ENCODE measurements at regions not wholly inside any gene's neighbourhood (a gene's known extent, or its start where the extent isn't known, plus 50 kb on each side); places are given as distances from the start of the nearest gene placed in this dataset.

GRCh38 chr11:131138731-131139130, 222.5 kb upstream of the SNX19 start:
- H3K79me2 ChIP-seq (ENCODE audit: insufficient read depth, low read depth) = no peaks in the 10 kb centered on the region
- no peaks in the 10 kb centered on the region for H3K36me3 ChIP-seq (ENCODE audit: insufficient read depth)
- H2AFZ ChIP-seq (ENCODE audit: low read depth) = no peak overlapping the region
- H3K4me1 ChIP-seq (ENCODE audit: low read depth, poor library complexity, severe bottlenecking) = no peaks in the 10 kb centered on the region
- H3K27me3 ChIP-seq (ENCODE audit: insufficient read depth, low read depth) = no peaks in the 10 kb centered on the region
- H3K27ac ChIP-seq = no peak overlapping the region
- H3K4me3 ChIP-seq (IDR thresholded peaks at IDR 0.05; ENCODE audit: insufficient read depth, low read depth, low read length) = no peak overlapping the region
- H3K4me2 ChIP-seq = no peak overlapping the region
- no peak overlapping the region for H3K9ac ChIP-seq
- TF ChIP-seq CTCF (conservative IDR thresholded peaks at IDR 0.05; ENCODE audit: low read depth, low read length) = no peak
- no peaks in the 10 kb centered on the region for H4K20me1 ChIP-seq (ENCODE audit: insufficient read depth)

- H3K27ac ChIP-seq = no peak overlapping the region
- no peak for TF ChIP-seq CTCF (conservative IDR thresholded peaks at IDR 0.05; ENCODE audit: low read depth, low read length)
- H3K36me3 ChIP-seq (ENCODE audit: insufficient read depth) = no peaks in the 10 kb centered on the region
- H4K20me1 ChIP-seq (ENCODE audit: insufficient read depth) = no peaks in the 10 kb centered on the region
- no peak overlapping the region for H3K4me2 ChIP-seq
- H3K4me1 ChIP-seq (ENCODE audit: low read depth, poor library complexity, severe bottlenecking) = no peaks in the 10 kb centered on the region
- H3K27me3 ChIP-seq (ENCODE audit: insufficient read depth, low read depth) = no peaks in the 10 kb centered on the region
- no peak overlapping the region for H2AFZ ChIP-seq (ENCODE audit: low read depth)
- no peak overlapping the region for H3K9ac ChIP-seq
- no peaks in the 10 kb centered on the region for H3K79me2 ChIP-seq (ENCODE audit: insufficient read depth, low read depth)
- H3K4me3 ChIP-seq (IDR thresholded peaks at IDR 0.05; ENCODE audit: insufficient read depth, low read depth, low read length) = no peak overlapping the region
Measured at GRCh38 chr11:131145791-131146190, 224.6 kb upstream of the NTM start.

DNA sequence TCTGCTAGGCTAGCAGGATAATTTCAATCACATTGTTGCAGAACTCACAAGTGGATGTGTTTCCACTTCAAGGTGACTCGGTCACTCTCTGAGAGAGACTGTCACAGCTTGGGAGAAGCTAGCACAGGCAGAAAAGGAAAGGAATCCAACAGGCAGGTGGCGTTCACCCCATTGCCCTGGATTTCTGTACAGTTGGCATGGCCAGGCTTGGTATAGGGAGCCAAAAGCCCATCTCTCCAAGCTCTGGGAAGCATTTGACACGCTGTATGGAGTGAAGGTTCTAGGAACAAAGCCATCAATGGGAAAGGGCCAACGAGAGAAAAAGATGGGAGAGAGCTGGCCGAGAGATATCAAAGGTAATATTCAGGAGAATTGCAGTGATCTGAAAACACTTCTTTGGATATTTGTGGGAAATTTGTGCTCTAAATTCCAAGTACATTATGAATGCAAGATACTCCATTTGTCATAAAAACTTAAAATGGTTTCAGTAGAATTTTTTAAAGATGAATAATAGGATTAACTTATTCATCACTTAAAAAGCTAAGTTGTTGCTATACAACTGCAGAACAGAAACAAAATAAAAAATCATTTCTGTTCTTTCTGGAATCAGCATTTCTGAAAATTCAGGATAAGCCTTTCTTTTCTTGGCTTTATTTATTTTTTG, 223.5 kb upstream of the NTM start:
- Histone ChIP-seq H3K79me2 (ENCODE audit: insufficient read depth, low read depth) (no peaks in the 10 kb centered on the region), H3K4me2 (no peak overlapping the region), H3K36me3 (ENCODE audit: insufficient read depth) (no peaks in the 10 kb centered on the region), H3K9ac (no peak overlapping the region), H3K4me3 (IDR thresholded peaks at IDR 0.05; ENCODE audit: insufficient read depth, low read depth, low read length) (no peak overlapping the region), H2AFZ (ENCODE audit: low read depth) (no peak overlapping the region), H3K27ac (no peak overlapping the region), H3K27me3 (ENCODE audit: insufficient read depth, low read depth) (no peaks in the 10 kb centered on the region), H4K20me1 (ENCODE audit: insufficient read depth) (no peaks in the 10 kb centered on the region), H3K4me1 (ENCODE audit: low read depth, poor library complexity, severe bottlenecking) (no peaks in the 10 kb centered on the region)
- no peak for TF ChIP-seq CTCF (conservative IDR thresholded peaks at IDR 0.05; ENCODE audit: low read depth, low read length)

- Histone ChIP-seq H3K27me3 (ENCODE audit: insufficient read depth, low read depth) (no peaks in the 10 kb centered on the region), H3K4me2 (no peak overlapping the region), H3K27ac (no peak overlapping the region), H3K9ac (no peak overlapping the region), H2AFZ (ENCODE audit: low read depth) (no peak overlapping the region), H3K79me2 (ENCODE audit: insufficient read depth, low read depth) (no peaks in the 10 kb centered on the region), H3K36me3 (ENCODE audit: insufficient read depth) (no peaks in the 10 kb centered on the region), H3K4me1 (ENCODE audit: low read depth, poor library complexity, severe bottlenecking) (no peaks in the 10 kb centered on the region), H3K4me3 (IDR thresholded peaks at IDR 0.05; ENCODE audit: insufficient read depth, low read depth, low read length) (no peak overlapping the region), H4K20me1 (ENCODE audit: insufficient read depth) (no peaks in the 10 kb centered on the region)
- no peak for TF ChIP-seq CTCF (conservative IDR thresholded peaks at IDR 0.05; ENCODE audit: low read depth, low read length)
Measured at GRCh38 chr11:131154351-131154750, 216.1 kb upstream of the NTM start.
